Neuronal stem cell (in vitro differentiated cells): ENCODE measurements at regions not wholly inside any gene's neighbourhood (a gene's known extent, or its start where the extent isn't known, plus 50 kb on each side); places are given as distances from the start of the nearest gene placed in this dataset.

Experiments used
- DNase-seq: peaks from one replicate; pipeline ENCODE4 v3.0.0-alpha.2; 2013; ENCODE audit warnings: low spot score
- H2AFZ ChIP-seq: one replicate; pipeline ENCODE4 v1.6.1; 2013; ENCODE audit warnings: mild to moderate bottlenecking, low read length, inconsistent platforms
- H2AK5ac ChIP-seq: 2 replicates; pipeline ENCODE4 v1.6.1; 2013; ENCODE audit warnings: low read depth, mild to moderate bottlenecking, inconsistent platforms, low read length, moderate library complexity, mixed read lengths
- H2BK120ac ChIP-seq: 2 replicates; pipeline ENCODE4 v1.6.1; 2013; ENCODE audit warnings: low read depth, mild to moderate bottlenecking, inconsistent platforms, low read length, moderate library complexity, mixed read lengths
- H2BK12ac ChIP-seq: one replicate; pipeline ENCODE4 v1.6.1; 2013; ENCODE audit warnings: low read length, inconsistent platforms
- H2BK15ac ChIP-seq: 2 replicates; pipeline ENCODE4 v1.6.1; 2013; ENCODE audit warnings: mild to moderate bottlenecking, low read length, inconsistent platforms, mixed read lengths
- H2BK5ac ChIP-seq: one replicate; pipeline ENCODE4 v1.6.1; 2013; ENCODE audit warnings: inconsistent platforms, mild to moderate bottlenecking, low read length, moderate library complexity
- H3K14ac ChIP-seq: one replicate; pipeline ENCODE4 v1.6.1; 2013; ENCODE audit warnings: low read length, inconsistent platforms
- H3K18ac ChIP-seq: 2 replicates; pipeline ENCODE4 v1.6.1; 2013; ENCODE audit warnings: low read length, inconsistent platforms
- H3K23ac ChIP-seq: 2 replicates; pipeline ENCODE4 v1.6.1; 2013; ENCODE audit warnings: low read depth, mild to moderate bottlenecking, mixed read lengths, low read length, inconsistent platforms; ENCODE audit not compliant: poor library complexity
- H3K27ac ChIP-seq: replicated peaks from 3 replicates; pipeline ENCODE4 v1.5.1; 2013; ENCODE audit warnings: low read length, inconsistent platforms
- H3K27me3 ChIP-seq, 3 experiments: 2 replicates each; pipeline ENCODE4 v1.6.1; 2013; ENCODE audit warnings: low read length in 3 of 3, mild to moderate bottlenecking in 2 of 3, inconsistent platforms in 1 of 3, low read depth in 1 of 3, mixed read lengths in 1 of 3, moderate library complexity in 1 of 3; ENCODE audit not compliant: control insufficient read depth in 3 of 3, insufficient read depth in 3 of 3
- H3K36me3 ChIP-seq, 2 donors: replicated peaks in 1 of 2; 2 replicates each; pipeline ENCODE4 v1.6.1; 2013; ENCODE audit warnings: low read length in 2 of 2; ENCODE audit not compliant: control insufficient read depth in 2 of 2, insufficient read depth in 2 of 2
- H3K4ac ChIP-seq: 2 replicates; pipeline ENCODE4 v1.6.1; 2013; ENCODE audit warnings: inconsistent platforms, mild to moderate bottlenecking, low read length, moderate library complexity
- H3K4me1 ChIP-seq, 2 donors: 1 replicate in 1 of 2; 2 replicates in 1 of 2; pipeline ENCODE4 v1.6.1; 2013; ENCODE audit warnings: low read length in 2 of 2, low read depth in 1 of 2; ENCODE audit not compliant: control insufficient read depth in 2 of 2, insufficient read depth in 1 of 2
- H3K4me2 ChIP-seq: one replicate; pipeline ENCODE4 v1.6.1; 2013; ENCODE audit warnings: mild to moderate bottlenecking, low read length, inconsistent platforms; ENCODE audit not compliant: insufficient read depth, poor library complexity, severe bottlenecking
- H3K4me3 ChIP-seq, 2 donors: 2 replicates each; pipeline ENCODE4 v1.5.1; 2013; ENCODE audit warnings: low read length in 2 of 2, mild to moderate bottlenecking in 2 of 2, inconsistent platforms in 1 of 2, moderate library complexity in 1 of 2
- H3K79me1 ChIP-seq: one replicate; pipeline ENCODE4 v1.6.1; 2013; ENCODE audit warnings: low read depth, mild to moderate bottlenecking, inconsistent platforms, low read length, moderate library complexity
- H3K9ac ChIP-seq: one replicate; pipeline ENCODE4 v1.6.1; 2013; ENCODE audit warnings: mild to moderate bottlenecking, low read depth, low read length, inconsistent platforms; ENCODE audit not compliant: poor library complexity
- H3K9me3 ChIP-seq, 2 donors: replicated peaks in 1 of 2; 2 replicates each; pipeline versions ENCODE3 to v1.6.1; 2013; ENCODE audit warnings: low read length in 2 of 2, mild to moderate bottlenecking in 2 of 2, inconsistent platforms in 1 of 2, low read depth in 1 of 2, mixed read lengths in 1 of 2, moderate library complexity in 1 of 2; ENCODE audit not compliant: control insufficient read depth in 2 of 2, insufficient read depth in 1 of 2
- H4K8ac ChIP-seq: one replicate; pipeline ENCODE4 v1.6.1; 2013; ENCODE audit warnings: low read depth, mild to moderate bottlenecking, inconsistent platforms, low read length, moderate library complexity
- H4K91ac ChIP-seq: one replicate; pipeline ENCODE4 v1.6.1; 2013; ENCODE audit warnings: low read length, low read depth, mild to moderate bottlenecking, inconsistent platforms; ENCODE audit not compliant: poor library complexity
- WGBS, 2 donors: extraction: QIAGEN DNeasy Blood & Tissue Kit; methylation state at CpG; one replicate each; pipeline ENCODE4 v1.1.7; 2013; ENCODE audit warnings: missing lambda C conversion rate in 2 of 2, mixed read lengths in 1 of 2; ENCODE audit not compliant: insufficient read length in 2 of 2, insufficient replicate concordance in 1 of 2; ENCODE audit errors: extremely low coverage in 2 of 2; 5-methylcytosine and 5-hydroxymethylcytosine counted together

- H2AFZ ChIP-seq: no peak overlapping the region
These were observed 128.3 kb downstream of the UCHL1 start for GRCh38 chr4:41384992-41385391.

GRCh38 chr4:41385481-41385880, 128.8 kb downstream of the UCHL1 start:
- DNase-seq: no peak

More at GRCh38 chr4:41384992-41385391, 128.3 kb downstream of the UCHL1 start:
- WGBS, 2 donors: no CpG with 5 or more reads among the region's 1 CpG
- no peak overlapping the region for H3K4ac ChIP-seq
- H3K36me3 ChIP-seq: no peaks in the 10 kb centered on the region
- no peak overlapping the region for H2BK12ac ChIP-seq
- H2BK15ac ChIP-seq: no peak overlapping the region
- no peak for DNase-seq
- H3K4me2 ChIP-seq: no peak overlapping the region
- H4K8ac ChIP-seq: no peak overlapping the region
- H3K18ac ChIP-seq: no peak overlapping the region
- H2BK120ac ChIP-seq: no peak overlapping the region
- H4K91ac ChIP-seq: no peak overlapping the region
- H3K14ac ChIP-seq: no peak overlapping the region
- H3K4me3 ChIP-seq: no peak overlapping the region
- H3K23ac ChIP-seq: no peak overlapping the region
- H3K4me1 ChIP-seq: peaks cover 0 to 6% of the 10 kb centered on the region in 2 donors
- no peak overlapping the region for H2BK5ac ChIP-seq
- H3K27me3 ChIP-seq: no peaks in the 10 kb centered on the region
- no peak overlapping the region for H3K27ac ChIP-seq
- no peaks in the 10 kb centered on the region for H3K9me3 ChIP-seq
- no peak overlapping the region for H2AK5ac ChIP-seq
- H3K79me1 ChIP-seq: no peaks in the 10 kb centered on the region
- no peak overlapping the region for H3K9ac ChIP-seq

GRCh38 chr4:41388080-41388479, 131.4 kb downstream of the UCHL1 start:
- Histone ChIP-seq H2BK12ac (no peak overlapping the region), H3K4me2 (no peak overlapping the region), H2BK15ac (no peak overlapping the region), H3K18ac (no peak overlapping the region), H3K4me1 (peaks cover 0 to 6% of the 10 kb centered on the region in 2 donors), H3K27ac (no peak overlapping the region), H2AK5ac (no peak overlapping the region), H2BK5ac (no peak overlapping the region), H3K9ac (no peak overlapping the region), H3K23ac (no peak overlapping the region), H4K91ac (no peak overlapping the region), H3K36me3 (no peaks in the 10 kb centered on the region), H4K8ac (no peak overlapping the region), H3K9me3 (no peaks in the 10 kb centered on the region), H3K4me3 (no peak overlapping the region), H3K14ac (no peak overlapping the region), H2BK120ac (no peak overlapping the region), H2AFZ (no peak overlapping the region), H3K27me3 (no peaks in the 10 kb centered on the region), H3K4ac (no peak overlapping the region), H3K79me1 (no peaks in the 10 kb centered on the region)
- no CpG with 5 or more reads among the region's 2 CpGs for WGBS, 2 donors
- DNase-seq: no peak

More at GRCh38 chr4:41385481-41385880, 128.8 kb downstream of the UCHL1 start:
- Histone ChIP-seq H2BK120ac (no peak overlapping the region), H3K36me3 (no peaks in the 10 kb centered on the region), H3K27me3 (no peaks in the 10 kb centered on the region), H4K8ac (no peak overlapping the region), H2BK15ac (no peak overlapping the region), H3K9ac (no peak overlapping the region), H3K14ac (no peak overlapping the region), H2BK5ac (no peak overlapping the region), H3K4me2 (no peak overlapping the region), H3K9me3 (no peaks in the 10 kb centered on the region), H3K27ac (no peak overlapping the region), H3K18ac (no peak overlapping the region), H2AK5ac (no peak overlapping the region), H3K4me3 (no peak overlapping the region), H3K23ac (no peak overlapping the region), H4K91ac (no peak overlapping the region), H3K79me1 (no peaks in the 10 kb centered on the region), H3K4me1 (peaks cover 0 to 6% of the 10 kb centered on the region in 2 donors), H2AFZ (no peak overlapping the region), H2BK12ac (no peak overlapping the region), H3K4ac (no peak overlapping the region)
- no CpG with 5 or more reads among the region's 1 CpG for WGBS, 2 donors

- Histone ChIP-seq H3K9me3 (no peaks in the 10 kb centered on the region), H4K91ac (no peak overlapping the region), H3K4me3 (no peak overlapping the region), H3K14ac (no peak overlapping the region), H3K27me3 (no peaks in the 10 kb centered on the region), H3K36me3 (no peaks in the 10 kb centered on the region), H2BK15ac (no peak overlapping the region), H2AK5ac (no peak overlapping the region), H2BK120ac (no peak overlapping the region), H2BK5ac (no peak overlapping the region), H2BK12ac (no peak overlapping the region), H3K4me2 (no peak overlapping the region), H2AFZ (no peak overlapping the region), H3K23ac (no peak overlapping the region), H3K27ac (no peak overlapping the region), H3K4me1 (peaks cover 0 to 6% of the 10 kb centered on the region in 2 donors), H3K9ac (no peak overlapping the region), H4K8ac (no peak overlapping the region), H3K4ac (no peak overlapping the region), H3K79me1 (no peaks in the 10 kb centered on the region), H3K18ac (no peak overlapping the region)
- no peak for DNase-seq
- no CpG with 5 or more reads among the region's 3 CpGs for WGBS, 2 donors
These were observed 132.6 kb downstream of the UCHL1 start for GRCh38 chr4:41389356-41389755.
